ENCODE measurements at regions not wholly inside any gene's neighbourhood (a gene's known extent, or its start where the extent isn't known, plus 50 kb on each side); places are given as distances from the start of the nearest gene placed in this dataset.

DNA sequence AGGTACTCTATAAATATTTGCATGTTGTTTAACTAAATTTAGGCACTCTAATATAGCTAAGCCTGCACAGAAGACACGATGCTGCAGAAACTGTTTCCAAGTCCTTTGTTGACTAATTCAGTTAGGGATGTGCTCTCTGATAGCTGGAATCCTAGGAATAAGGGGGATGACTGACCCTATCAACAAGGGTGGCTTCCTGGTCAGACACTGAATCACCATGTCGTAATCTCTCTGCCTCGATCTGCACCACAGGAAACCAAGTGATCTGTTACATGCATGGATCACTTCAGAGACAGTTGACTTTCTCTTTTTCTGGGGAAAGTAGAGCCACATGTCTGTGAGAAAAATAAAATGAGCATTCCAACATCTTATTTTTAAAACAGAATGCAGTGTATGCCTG lies 169.1 kb downstream of the GUCY2F start:
- TF ChIP-seq, protein P1, sequence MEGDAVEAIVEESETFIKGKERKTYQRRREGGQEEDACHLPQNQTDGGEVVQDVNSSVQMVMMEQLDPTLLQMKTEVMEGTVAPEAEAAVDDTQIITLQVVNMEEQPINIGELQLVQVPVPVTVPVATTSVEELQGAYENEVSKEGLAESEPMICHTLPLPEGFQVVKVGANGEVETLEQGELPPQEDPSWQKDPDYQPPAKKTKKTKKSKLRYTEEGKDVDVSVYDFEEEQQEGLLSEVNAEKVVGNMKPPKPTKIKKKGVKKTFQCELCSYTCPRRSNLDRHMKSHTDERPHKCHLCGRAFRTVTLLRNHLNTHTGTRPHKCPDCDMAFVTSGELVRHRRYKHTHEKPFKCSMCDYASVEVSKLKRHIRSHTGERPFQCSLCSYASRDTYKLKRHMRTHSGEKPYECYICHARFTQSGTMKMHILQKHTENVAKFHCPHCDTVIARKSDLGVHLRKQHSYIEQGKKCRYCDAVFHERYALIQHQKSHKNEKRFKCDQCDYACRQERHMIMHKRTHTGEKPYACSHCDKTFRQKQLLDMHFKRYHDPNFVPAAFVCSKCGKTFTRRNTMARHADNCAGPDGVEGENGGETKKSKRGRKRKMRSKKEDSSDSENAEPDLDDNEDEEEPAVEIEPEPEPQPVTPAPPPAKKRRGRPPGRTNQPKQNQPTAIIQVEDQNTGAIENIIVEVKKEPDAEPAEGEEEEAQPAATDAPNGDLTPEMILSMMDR (conservative IDR thresholded peaks at IDR 0.05; ENCODE audit: low read depth, low read length): no peak
- no peak for TF ChIP-seq EZH2 (IDR thresholded peaks at IDR 0.05; ENCODE audit: borderline replicate concordance, low read depth, low read length, poor library complexity, severe bottlenecking)
